ENCODE measurements at regions not wholly inside any gene's neighbourhood (a gene's known extent, or its start where the extent isn't known, plus 50 kb on each side); places are given as distances from the start of the nearest gene placed in this dataset.

DNA sequence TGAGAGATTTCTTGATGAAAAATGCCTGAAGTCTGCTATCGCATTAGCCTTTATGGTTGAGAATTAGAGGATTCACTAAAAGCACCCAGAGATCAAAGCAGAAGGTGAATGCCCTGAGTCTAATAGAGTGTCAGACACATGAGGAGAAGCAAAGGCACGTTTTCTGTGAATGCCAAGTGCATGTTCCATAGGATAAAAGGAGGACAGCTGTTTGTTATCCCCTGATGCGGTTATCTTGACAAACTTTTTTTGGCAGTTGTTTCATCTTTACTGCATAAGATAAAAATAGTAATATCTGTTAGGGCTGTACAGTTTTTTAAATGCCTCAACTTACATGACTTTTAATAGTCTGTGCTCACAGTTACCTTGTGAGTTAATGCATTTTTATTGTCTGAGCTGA lies 65.3 kb upstream of the CD96 start:
- TF ChIP-seq CTCF (IDR thresholded peaks at IDR 0.05 in 2 of 3, conservative IDR thresholded peaks at IDR 0.05 in 1 of 3; ENCODE audit: borderline replicate concordance in 1 of 3, insufficient read depth in 1 of 3, low read depth in 2 of 3, low read length in 2 of 3) (no peak), EZH2phosphoT487 (IDR thresholded peaks at IDR 0.05; ENCODE audit: borderline replicate concordance) (no peak), SP1 (IDR thresholded peaks at IDR 0.05; ENCODE audit: low read depth) (no peak), SRF (IDR thresholded peaks at IDR 0.05; ENCODE audit: low read depth) (no peak), SIN3A (IDR thresholded peaks at IDR 0.05; ENCODE audit: low read depth) (no peak), CEBPB (IDR thresholded peaks at IDR 0.05; ENCODE audit: low read depth) (no peak), POLR2A (IDR thresholded peaks at IDR 0.05; ENCODE audit: borderline replicate concordance, extremely low read depth, insufficient read depth, insufficient read length) (no peak)
- TF ChIP-seq, protein P1, sequence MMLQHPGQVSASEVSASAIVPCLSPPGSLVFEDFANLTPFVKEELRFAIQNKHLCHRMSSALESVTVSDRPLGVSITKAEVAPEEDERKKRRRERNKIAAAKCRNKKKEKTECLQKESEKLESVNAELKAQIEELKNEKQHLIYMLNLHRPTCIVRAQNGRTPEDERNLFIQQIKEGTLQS (IDR thresholded peaks at IDR 0.05): no peak

Data from HCT116 (cell line).